IPS DF 4.7 (cell line): ENCODE measurements at regions not wholly inside any gene's neighbourhood (a gene's known extent, or its start where the extent isn't known, plus 50 kb on each side); places are given as distances from the start of the nearest gene placed in this dataset.

ENCODE experiments used
- DNase-seq: peaks from one replicate; pipeline ENCODE4 v3.0.0-alpha.2; 2013; ENCODE audit warnings: low spot score; ENCODE audit errors: extremely low read depth

DNA sequence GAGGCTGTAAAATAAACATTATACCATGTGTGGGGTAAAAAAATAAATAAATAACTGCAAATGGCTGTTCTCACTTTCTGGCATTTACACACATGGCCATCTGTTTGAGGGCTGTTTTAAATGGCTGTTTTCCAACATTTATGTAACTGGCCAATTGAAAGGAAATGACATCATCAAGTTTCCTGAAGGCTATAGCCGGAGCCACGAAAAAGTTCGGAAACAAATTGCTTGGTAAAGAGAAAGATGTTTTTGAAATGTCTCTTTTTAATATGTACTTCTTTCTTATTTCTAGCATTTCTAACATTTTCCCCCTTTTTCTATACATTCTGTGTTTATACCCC, 95.4 kb upstream of the DAB2 start:
- no peak for DNase-seq

GRCh38 chr5:39519566-39520231, 94.9 kb upstream of the DAB2 start:
- DNase-seq = no peak

- DNase-seq = no peak
Observed at GRCh38 chr5:39519079-39519478, 94.3 kb upstream of the DAB2 start.

- DNase-seq = no peak
Observed at GRCh38 chr5:39518516-39518915, 93.7 kb upstream of the DAB2 start.

DNA sequence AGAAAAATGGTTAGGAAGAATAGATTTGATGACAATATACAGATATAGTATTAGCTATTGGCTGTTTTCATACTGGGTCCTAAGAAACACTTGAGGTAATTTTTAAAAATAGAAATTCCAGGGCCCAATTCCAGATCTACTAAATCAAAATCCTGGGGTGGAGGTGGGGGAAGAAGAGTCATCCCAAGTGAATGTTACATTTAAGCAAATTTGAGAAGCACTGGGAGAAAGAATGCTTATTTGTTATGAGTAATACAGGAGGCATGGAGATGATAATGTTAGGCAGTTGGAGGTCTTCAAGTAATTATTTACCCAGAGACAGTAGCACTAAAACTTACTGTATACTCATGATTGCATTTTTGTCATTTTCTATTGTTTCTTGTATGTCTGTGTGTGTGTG, 93.0 kb upstream of the DAB2 start:
- no peak for DNase-seq

DNA sequence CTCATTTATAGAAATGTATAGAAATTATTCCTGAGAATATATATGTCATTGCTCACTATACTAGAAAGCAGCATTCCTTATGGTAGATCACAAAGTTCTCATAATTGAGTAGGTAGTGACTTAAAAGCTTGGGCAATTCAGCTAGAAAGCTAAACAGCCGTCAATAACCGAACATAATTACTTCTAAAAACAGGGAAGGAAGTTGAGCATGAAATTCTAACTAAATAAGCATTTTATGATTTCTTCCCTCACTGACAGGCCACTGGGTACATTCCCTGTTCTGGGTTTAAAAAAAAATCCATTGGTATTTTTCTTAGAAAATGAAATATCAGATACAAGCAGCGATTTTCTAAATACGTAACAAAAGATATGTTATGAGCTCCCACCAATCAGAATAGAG, 91.1 kb upstream of the DAB2 start:
- no peak for DNase-seq

DNA sequence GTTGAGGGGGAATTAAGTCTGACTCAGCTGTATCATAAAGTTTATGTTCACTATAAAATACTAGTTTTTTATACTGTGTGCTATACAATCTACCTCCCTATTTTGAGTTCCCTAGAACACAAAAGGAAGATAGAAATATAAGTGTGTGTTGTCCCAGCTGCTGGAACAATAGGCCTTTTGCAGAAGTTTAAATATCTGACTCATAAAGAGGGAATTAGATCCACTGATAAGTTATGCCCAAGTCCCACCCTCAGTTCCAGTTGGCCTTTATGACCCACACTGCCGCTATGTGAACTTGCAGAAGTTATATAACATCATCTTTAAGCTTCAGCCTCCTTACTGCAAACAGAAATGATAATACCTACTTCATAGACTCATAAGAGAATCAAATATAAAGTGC, 88.5 kb upstream of the DAB2 start:
- no peak for DNase-seq

GRCh38 chr5:39506211-39506610, 81.4 kb upstream of the DAB2 start:
- DNase-seq = no peak

- DNase-seq = no peak
Observed at GRCh38 chr5:39505791-39506190, 81.0 kb upstream of the DAB2 start.

GRCh38 chr5:39505363-39505762, 80.6 kb upstream of the DAB2 start:
- DNase-seq = no peak

- DNase-seq = no peak
Observed at GRCh38 chr5:39503155-39503554, 78.4 kb upstream of the DAB2 start.

GRCh38 chr5:39502704-39503103, 77.9 kb upstream of the DAB2 start:
- DNase-seq = no peak

- DNase-seq = no peak
Observed at GRCh38 chr5:39501397-39501796, 76.6 kb upstream of the DAB2 start.

GRCh38 chr5:39500551-39501175, 75.9 kb upstream of the DAB2 start:
- no peak for DNase-seq

GRCh38 chr5:39498278-39498952, 73.6 kb upstream of the DAB2 start:
- no peak for DNase-seq

DNA sequence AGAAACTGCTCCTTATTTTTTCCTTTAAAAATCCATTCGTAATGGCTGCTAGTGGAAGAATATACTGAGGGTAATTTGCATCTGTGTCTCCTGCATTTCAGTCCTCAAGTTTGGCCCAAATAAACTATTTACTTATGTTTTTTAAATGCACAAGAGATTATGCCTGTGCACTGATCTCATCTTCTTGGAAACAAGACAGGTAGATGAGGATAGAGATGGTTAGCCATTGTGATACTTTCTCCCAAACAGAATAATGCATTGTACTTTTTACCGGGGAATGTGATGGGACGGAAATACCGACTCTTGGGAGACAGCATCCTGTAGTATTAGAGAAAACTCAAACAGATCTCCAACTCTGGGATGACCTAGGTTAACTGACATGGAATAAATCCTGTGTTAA, 72.5 kb upstream of the DAB2 start:
- DNase-seq = no peak

GRCh38 chr5:39495227-39495626, 70.4 kb upstream of the DAB2 start:
- no peak for DNase-seq

GRCh38 chr5:39494534-39494933, 69.8 kb upstream of the DAB2 start:
- DNase-seq = no peak

DNA sequence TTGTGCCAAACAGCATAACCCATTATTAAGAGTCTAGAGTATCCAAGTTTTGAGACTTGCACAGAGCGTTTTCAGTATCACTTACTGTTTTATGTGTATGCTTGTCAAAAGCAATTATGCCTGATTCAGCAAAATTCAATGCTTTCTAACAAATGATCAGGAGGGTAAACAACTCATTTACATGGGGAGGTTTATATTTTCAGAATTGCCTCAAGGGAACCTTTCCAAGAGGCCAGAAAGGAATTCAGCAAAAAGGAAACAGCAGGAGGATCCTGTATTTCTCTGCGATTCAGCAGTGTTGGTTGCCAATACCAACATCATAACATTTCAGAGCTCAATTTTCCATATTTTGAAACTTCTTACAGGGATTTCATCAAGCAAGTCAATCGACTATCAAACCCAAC, 69.3 kb upstream of the DAB2 start:
- no peak for DNase-seq

GRCh38 chr5:39491210-39491609, 66.4 kb upstream of the DAB2 start:
- no peak for DNase-seq

DNA sequence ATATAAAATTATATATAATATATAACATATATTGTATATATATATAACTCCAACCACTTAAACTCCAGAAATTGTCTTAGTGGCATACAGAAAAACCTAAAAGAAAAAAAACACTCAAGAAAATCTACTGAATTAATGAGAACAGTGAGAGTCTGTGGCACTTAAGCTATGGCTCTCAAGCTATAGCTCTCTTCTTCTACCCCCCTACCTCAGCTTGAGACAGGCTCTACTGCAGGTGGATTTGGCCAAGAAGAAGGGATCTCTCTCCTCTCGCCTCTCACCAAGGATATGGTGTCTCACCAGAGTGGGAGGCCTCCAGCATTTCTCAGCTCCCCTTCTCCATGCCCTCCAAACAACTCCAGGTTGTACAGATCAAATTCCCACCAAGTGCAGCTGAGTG, 64.5 kb upstream of the DAB2 start:
- no peak for DNase-seq

GRCh38 chr5:39486790-39487189, 62.0 kb upstream of the DAB2 start:
- no peak for DNase-seq

DNA sequence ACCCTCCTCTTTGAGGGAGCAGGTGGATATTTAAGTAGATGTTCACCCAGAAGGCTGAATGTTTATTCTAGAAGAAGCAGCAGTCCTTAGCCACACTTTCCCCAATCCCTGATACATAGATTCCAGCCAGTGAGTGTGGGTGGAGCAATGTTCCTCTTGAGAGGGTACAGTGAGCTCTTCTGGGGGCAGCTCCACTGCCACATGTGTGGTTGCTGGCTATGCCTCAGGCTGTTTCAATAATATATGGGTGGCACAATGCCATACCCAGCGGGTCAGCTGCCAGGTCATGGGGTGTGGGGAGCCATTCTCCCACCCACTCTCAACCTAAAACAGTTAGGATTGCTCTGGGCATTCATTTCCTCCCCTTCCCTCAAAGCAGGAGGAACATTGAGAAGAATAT, 61.6 kb upstream of the DAB2 start:
- no peak for DNase-seq
